HUES64 (cell line): ENCODE measurements at regions not wholly inside any gene's neighbourhood (a gene's known extent, or its start where the extent isn't known, plus 50 kb on each side); places are given as distances from the start of the nearest gene placed in this dataset.

Experiments
- H3K27ac ChIP-seq: 2 replicates; pipeline ENCODE4 v1.7.0; 2013; ENCODE audit warnings: low read depth, low read length, inconsistent platforms
- H3K27me3 ChIP-seq: 2 replicates; pipeline ENCODE4 v1.6.1; 2013; ENCODE audit warnings: mild to moderate bottlenecking, low read length; ENCODE audit not compliant: insufficient read depth
- H3K36me3 ChIP-seq: 2 replicates; pipeline ENCODE4 v1.6.1; 2013; ENCODE audit warnings: mild to moderate bottlenecking, low read length; ENCODE audit not compliant: insufficient read depth
- H3K4me1 ChIP-seq: 2 replicates; pipeline ENCODE4 v1.6.1; 2013; ENCODE audit warnings: mild to moderate bottlenecking, low read length, moderate library complexity; ENCODE audit not compliant: insufficient read depth
- H3K4me3 ChIP-seq: 2 replicates; pipeline ENCODE4 v1.5.1; 2013; ENCODE audit warnings: mild to moderate bottlenecking, low read length, moderate library complexity
- H3K9ac ChIP-seq: 2 replicates; pipeline ENCODE4 v1.6.1; 2013; ENCODE audit warnings: mild to moderate bottlenecking, low read depth, low read length
- H3K9me3 ChIP-seq: 2 replicates; pipeline ENCODE4 v1.6.1; 2013; ENCODE audit warnings: low read depth, low read length; ENCODE audit not compliant: insufficient read depth
- WGBS: fragments of 150-250, 120-280 bp; methylation state at CpG from one replicate; pipeline ENCODE4 v1.1.7; 2013; ENCODE audit warnings: missing lambda C conversion rate; 5-methylcytosine and 5-hydroxymethylcytosine counted together

- 94% methylated on average over 2 of the region's 2 CpGs for WGBS
- Histone ChIP-seq H3K27ac (no peak overlapping the region), H3K9me3 (no peaks in the 10 kb centered on the region), H3K9ac (no peak overlapping the region), H3K27me3 (no peaks in the 10 kb centered on the region), H3K36me3 (no peaks in the 10 kb centered on the region), H3K4me1 (no peaks in the 10 kb centered on the region), H3K4me3 (no peak overlapping the region)
Observed at GRCh38 chr13:68145852-68146251, 915.7 kb upstream of the PCDH9 start.

GRCh38 chr13:68128297-68128915 is 898.3 kb upstream of the PCDH9 start:
- Histone ChIP-seq H3K9ac (no peak overlapping the region), H3K27me3 (no peaks in the 10 kb centered on the region), H3K9me3 (0 out of 2 replicates have a peak, but pooled peaks cover 3% of the 10 kb centered on the region), H3K36me3 (no peaks in the 10 kb centered on the region), H3K4me1 (0 out of 2 replicates have a peak, but pooled peaks cover 3% of the 10 kb centered on the region), H3K4me3 (no peak overlapping the region), H3K27ac (no peak overlapping the region)
- WGBS: 93% methylated on average over 7 of the region's 7 CpGs

- 0 out of 2 replicates have a peak, but pooled peaks cover 3% of the 10 kb centered on the region for H3K9me3 ChIP-seq
- no peak overlapping the region for H3K27ac ChIP-seq
- no peaks in the 10 kb centered on the region for H3K27me3 ChIP-seq
- H3K9ac ChIP-seq: no peak overlapping the region
- 100% methylated on average over 2 of the region's 2 CpGs for WGBS
- H3K4me3 ChIP-seq: no peak overlapping the region
- H3K4me1 ChIP-seq: 0 out of 2 replicates have a peak, but pooled peaks cover 3% of the 10 kb centered on the region
- no peaks in the 10 kb centered on the region for H3K36me3 ChIP-seq
Observed at GRCh38 chr13:68125087-68125480, 894.9 kb upstream of the PCDH9 start.

- H3K36me3 ChIP-seq: no peaks in the 10 kb centered on the region
- 100% methylated on average over 1 of the region's 2 CpGs for WGBS
- no peak overlapping the region for H3K27ac ChIP-seq
- H3K4me1 ChIP-seq: 0 out of 2 replicates have a peak, but pooled peaks cover 3% of the 10 kb centered on the region
- H3K4me3 ChIP-seq: no peak overlapping the region
- H3K27me3 ChIP-seq: no peaks in the 10 kb centered on the region
- 0 out of 2 replicates have a peak, but pooled peaks cover 3% of the 10 kb centered on the region for H3K9me3 ChIP-seq
- H3K9ac ChIP-seq: no peak overlapping the region
Observed at GRCh38 chr13:68124437-68125086, 894.4 kb upstream of the PCDH9 start.

- H3K27ac ChIP-seq: no peak overlapping the region
- 0 out of 2 replicates have a peak, but pooled peaks cover 4% of the 10 kb centered on the region for H3K4me1 ChIP-seq
- H3K9me3 ChIP-seq: peaks cover 18% of the 10 kb centered on the region
- H3K27me3 ChIP-seq: no peaks in the 10 kb centered on the region
- WGBS: 96% methylated on average over 2 of the region's 2 CpGs
- no peak overlapping the region for H3K9ac ChIP-seq
- no peaks in the 10 kb centered on the region for H3K36me3 ChIP-seq
- no peak overlapping the region for H3K4me3 ChIP-seq
Observed at GRCh38 chr13:68110178-68110768, 880.1 kb upstream of the PCDH9 start.

GRCh38 chr13:68107667-68108066 is 877.5 kb upstream of the PCDH9 start:
- no peak overlapping the region for H3K27ac ChIP-seq
- peaks cover 18% of the 10 kb centered on the region for H3K9me3 ChIP-seq
- no peaks in the 10 kb centered on the region for H3K27me3 ChIP-seq
- no peaks in the 10 kb centered on the region for H3K4me1 ChIP-seq
- no peak overlapping the region for H3K4me3 ChIP-seq
- no peaks in the 10 kb centered on the region for H3K36me3 ChIP-seq
- WGBS: 97% methylated on average over 29 of the region's 29 CpGs
- no peak overlapping the region for H3K9ac ChIP-seq

- Histone ChIP-seq H3K4me3 (no peak overlapping the region), H3K36me3 (no peaks in the 10 kb centered on the region), H3K4me1 (no peaks in the 10 kb centered on the region), H3K9me3 (no peaks in the 10 kb centered on the region), H3K27ac (no peak overlapping the region), H3K9ac (no peak overlapping the region), H3K27me3 (no peaks in the 10 kb centered on the region)
- WGBS: 97% methylated on average over 2 of the region's 2 CpGs
Observed at GRCh38 chr13:68099631-68100030, 869.5 kb upstream of the PCDH9 start.

- H3K27me3 ChIP-seq: no peaks in the 10 kb centered on the region
- WGBS: 100% methylated on average over 1 of the region's 2 CpGs
- H3K36me3 ChIP-seq: no peaks in the 10 kb centered on the region
- H3K4me1 ChIP-seq: no peaks in the 10 kb centered on the region
- H3K9me3 ChIP-seq: no peaks in the 10 kb centered on the region
- H3K4me3 ChIP-seq: no peak overlapping the region
- no peak overlapping the region for H3K9ac ChIP-seq
- no peak overlapping the region for H3K27ac ChIP-seq
Observed at GRCh38 chr13:68081061-68081460, 850.9 kb upstream of the PCDH9 start.

- WGBS: 88% methylated on average over 1 of the region's 1 CpG
- Histone ChIP-seq H3K9me3 (no peaks in the 10 kb centered on the region), H3K4me3 (no peak overlapping the region), H3K36me3 (no peaks in the 10 kb centered on the region), H3K4me1 (no peaks in the 10 kb centered on the region), H3K27me3 (no peaks in the 10 kb centered on the region), H3K9ac (no peak overlapping the region), H3K27ac (no peak overlapping the region)
Observed at GRCh38 chr13:68078874-68079273, 848.7 kb upstream of the PCDH9 start.

GRCh38 chr13:68078469-68078868 is 848.3 kb upstream of the PCDH9 start:
- no peaks in the 10 kb centered on the region for H3K27me3 ChIP-seq
- H3K9ac ChIP-seq: no peak overlapping the region
- WGBS: 100% methylated on average over 1 of the region's 2 CpGs
- H3K9me3 ChIP-seq: no peaks in the 10 kb centered on the region
- H3K4me3 ChIP-seq: no peak overlapping the region
- no peaks in the 10 kb centered on the region for H3K36me3 ChIP-seq
- H3K27ac ChIP-seq: no peak overlapping the region
- no peaks in the 10 kb centered on the region for H3K4me1 ChIP-seq

- no peaks in the 10 kb centered on the region for H3K36me3 ChIP-seq
- H3K27me3 ChIP-seq: no peaks in the 10 kb centered on the region
- H3K4me3 ChIP-seq: no peak overlapping the region
- H3K27ac ChIP-seq: no peak overlapping the region
- 97% methylated on average over 9 of the region's 9 CpGs for WGBS
- no peaks in the 10 kb centered on the region for H3K4me1 ChIP-seq
- H3K9ac ChIP-seq: no peak overlapping the region
- no peaks in the 10 kb centered on the region for H3K9me3 ChIP-seq
Observed at GRCh38 chr13:68076046-68076445, 845.9 kb upstream of the PCDH9 start.
